Epithelial cell of esophagus (primary cell): ENCODE measurements at regions not wholly inside any gene's neighbourhood (a gene's known extent, or its start where the extent isn't known, plus 50 kb on each side); places are given as distances from the start of the nearest gene placed in this dataset.

Source experiments
- DNase-seq: peaks from one replicate; pipeline ENCODE4 v3.0.0; 2010; ENCODE audit warnings: low read depth
- H3K4me3 ChIP-seq: 2 replicates; pipeline ENCODE4 v1.5.1; 2011; ENCODE audit warnings: mild to moderate bottlenecking, low read length, control low read depth
- TF ChIP-seq, protein P1 (sequence below): IDR thresholded peaks from 2 replicates; pipeline ENCODE4 v1.5.1; 2011; ENCODE audit warnings: low read depth, mild to moderate bottlenecking, low read length, control low read depth, inconsistent platforms; ENCODE audit not compliant: insufficient read depth; ENCODE audit errors: missing control alignments

DNA sequence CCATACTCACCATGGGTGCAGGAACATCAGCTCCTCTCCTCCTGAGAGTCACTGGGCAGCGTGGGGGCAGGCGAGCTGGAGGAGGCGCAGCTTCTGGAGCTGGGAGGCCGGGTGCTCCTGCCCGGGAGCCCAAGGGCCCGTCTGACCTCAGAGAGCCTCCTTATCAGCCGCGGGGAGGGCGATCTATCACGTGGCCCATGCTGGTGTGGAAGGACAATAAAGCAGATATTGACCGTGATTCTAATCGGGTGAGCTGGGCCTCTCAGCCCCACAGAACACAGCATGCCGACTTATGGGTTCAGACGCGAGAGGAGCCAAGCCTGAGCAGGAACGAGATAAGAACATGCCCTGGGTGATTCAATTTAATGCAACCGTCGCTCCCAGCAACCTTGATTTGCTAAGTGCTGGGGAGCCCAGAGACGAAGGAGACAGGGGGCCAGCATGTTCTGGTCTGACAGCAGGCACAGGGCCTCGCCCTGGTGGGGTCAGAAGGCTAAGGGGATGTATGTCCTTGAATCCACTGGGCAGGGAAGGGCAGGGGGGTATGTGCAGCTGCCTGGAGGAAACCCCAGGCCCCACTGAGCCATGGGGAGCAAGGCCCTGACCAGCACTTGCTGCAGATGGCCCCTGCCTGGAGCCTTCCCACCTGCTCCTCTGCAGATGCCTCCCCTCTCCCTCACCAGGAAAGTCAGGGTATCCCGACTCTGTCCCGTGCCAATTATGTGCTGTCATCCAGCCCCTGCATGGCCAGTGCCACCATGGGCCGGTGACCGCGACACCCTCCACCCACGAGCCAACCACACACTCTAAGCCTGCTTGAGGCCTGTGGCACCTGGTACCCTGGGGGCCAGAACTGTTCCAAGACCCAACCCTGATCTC lies 95.3 kb upstream of the RET start:
- DNase-seq: no peak
- H3K4me3 ChIP-seq: no peak overlapping the region
- TF ChIP-seq, protein P1, sequence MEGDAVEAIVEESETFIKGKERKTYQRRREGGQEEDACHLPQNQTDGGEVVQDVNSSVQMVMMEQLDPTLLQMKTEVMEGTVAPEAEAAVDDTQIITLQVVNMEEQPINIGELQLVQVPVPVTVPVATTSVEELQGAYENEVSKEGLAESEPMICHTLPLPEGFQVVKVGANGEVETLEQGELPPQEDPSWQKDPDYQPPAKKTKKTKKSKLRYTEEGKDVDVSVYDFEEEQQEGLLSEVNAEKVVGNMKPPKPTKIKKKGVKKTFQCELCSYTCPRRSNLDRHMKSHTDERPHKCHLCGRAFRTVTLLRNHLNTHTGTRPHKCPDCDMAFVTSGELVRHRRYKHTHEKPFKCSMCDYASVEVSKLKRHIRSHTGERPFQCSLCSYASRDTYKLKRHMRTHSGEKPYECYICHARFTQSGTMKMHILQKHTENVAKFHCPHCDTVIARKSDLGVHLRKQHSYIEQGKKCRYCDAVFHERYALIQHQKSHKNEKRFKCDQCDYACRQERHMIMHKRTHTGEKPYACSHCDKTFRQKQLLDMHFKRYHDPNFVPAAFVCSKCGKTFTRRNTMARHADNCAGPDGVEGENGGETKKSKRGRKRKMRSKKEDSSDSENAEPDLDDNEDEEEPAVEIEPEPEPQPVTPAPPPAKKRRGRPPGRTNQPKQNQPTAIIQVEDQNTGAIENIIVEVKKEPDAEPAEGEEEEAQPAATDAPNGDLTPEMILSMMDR: no peak

DNA sequence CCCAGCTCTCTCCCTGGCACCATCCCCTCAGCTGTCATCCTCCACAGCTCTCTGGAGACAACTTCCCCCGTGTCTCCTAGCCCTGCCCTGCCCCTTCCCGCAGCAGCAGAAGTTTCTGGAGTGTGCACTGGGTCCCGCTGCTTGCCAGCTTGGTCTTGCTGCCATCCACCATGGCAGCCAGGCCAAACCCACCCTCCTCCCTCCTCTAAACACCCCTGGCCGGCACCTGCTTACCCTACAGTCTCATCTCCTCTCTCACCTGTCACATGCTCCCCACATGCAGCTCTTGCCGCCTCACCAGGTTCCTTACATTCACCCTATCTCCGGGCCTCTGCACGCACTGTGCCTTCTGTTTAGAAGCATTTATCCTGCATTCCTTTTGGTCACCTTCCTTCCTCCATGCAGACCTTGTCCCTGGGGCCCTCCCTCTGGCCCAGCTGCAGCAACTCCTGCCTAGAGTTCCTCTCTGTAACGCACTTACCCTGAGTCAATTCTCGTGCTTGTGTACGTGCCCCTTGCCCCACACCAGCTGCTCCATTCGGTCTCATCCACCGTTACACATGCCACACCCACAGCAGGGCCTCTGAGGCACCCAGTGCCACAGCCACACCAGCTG lies 93.9 kb upstream of the RET start:
- no peak for DNase-seq
- H3K4me3 ChIP-seq: no peak overlapping the region
- TF ChIP-seq, protein P1: no peak

DNA sequence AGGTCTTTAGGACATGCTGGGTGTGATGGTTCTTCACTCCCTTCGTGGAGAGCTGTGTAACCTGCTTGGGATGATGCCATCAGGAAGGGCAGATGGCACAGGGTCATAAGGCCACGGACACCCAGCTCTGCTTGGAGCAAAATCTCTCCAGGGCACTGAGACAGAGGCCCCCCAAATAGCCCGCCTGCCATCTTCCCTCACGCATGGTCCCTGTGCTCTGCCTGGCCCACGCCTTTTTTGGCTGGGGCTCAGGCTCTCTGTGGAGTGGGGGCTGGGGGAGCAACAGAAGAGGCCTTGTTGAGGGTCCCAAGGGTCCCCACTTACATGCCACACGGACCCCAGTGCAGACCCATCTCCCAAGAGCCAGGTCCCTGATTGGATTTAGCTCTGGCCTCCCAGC lies 93.3 kb upstream of the RET start:
- H3K4me3 ChIP-seq: no peak overlapping the region
- DNase-seq: no peak
- TF ChIP-seq, protein P1: no peak

DNA sequence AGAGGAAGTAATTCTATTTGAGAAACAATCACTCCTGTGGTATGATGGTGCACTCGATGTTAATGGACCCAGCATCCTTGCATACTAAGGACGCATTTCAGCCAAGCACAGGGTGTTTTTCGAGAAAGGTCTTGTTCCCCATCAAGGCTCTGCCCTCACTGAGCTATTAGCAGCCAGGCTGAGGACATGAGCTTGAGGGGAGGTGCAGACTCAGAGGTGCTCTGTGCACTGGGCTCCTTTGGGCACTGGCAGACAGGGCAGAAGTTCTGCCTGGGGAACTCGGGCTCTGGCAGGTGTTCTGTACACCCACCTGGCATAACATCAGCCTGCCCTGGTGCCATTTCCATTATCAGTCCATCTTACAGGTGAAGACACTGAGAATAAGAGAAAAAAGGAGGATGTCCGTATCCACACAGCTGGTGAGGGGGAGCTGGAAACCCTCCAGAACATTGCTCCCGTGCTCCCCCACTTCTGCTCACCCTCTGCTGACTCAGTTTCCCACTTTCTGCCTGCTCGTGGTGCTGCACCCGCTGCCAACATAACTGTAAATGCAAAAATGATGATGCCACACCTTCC lies 92.7 kb upstream of the RET start:
- TF ChIP-seq, protein P1: no peak
- DNase-seq: no peak

DNA sequence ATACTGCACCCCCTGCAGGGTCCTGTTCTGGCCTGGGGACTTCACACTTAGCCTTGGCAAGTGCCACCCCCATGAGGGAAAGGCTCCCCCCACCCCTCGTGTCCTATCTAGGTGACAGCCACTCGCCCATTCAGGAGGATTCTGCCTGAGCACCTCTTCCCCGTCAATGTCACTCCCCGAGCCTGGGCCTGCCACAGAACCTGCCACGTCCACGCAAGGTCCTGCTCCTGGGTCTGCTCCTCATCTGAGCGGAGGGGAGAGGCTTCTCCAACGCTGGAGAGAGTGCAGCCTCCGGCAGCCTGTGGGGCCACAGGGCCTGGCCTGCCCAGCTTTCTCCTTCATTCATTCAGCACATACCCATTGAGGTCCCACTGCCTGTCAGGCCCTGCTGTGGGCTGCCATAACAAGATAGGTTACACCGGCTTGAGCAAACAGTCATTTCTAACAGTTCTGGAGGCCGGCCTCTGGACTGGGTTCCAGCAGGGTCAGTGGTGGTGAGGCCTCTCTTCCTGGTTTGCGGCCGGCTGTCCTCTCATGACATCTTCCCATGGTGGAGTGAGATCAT lies 92.0 kb upstream of the RET start:
- no peak for DNase-seq
- TF ChIP-seq, protein P1: no peak
- H3K4me3 ChIP-seq: no peak overlapping the region

More for the DNA sequence above, 92.7 kb upstream of the RET start:
- no peak overlapping the region for H3K4me3 ChIP-seq

DNA sequence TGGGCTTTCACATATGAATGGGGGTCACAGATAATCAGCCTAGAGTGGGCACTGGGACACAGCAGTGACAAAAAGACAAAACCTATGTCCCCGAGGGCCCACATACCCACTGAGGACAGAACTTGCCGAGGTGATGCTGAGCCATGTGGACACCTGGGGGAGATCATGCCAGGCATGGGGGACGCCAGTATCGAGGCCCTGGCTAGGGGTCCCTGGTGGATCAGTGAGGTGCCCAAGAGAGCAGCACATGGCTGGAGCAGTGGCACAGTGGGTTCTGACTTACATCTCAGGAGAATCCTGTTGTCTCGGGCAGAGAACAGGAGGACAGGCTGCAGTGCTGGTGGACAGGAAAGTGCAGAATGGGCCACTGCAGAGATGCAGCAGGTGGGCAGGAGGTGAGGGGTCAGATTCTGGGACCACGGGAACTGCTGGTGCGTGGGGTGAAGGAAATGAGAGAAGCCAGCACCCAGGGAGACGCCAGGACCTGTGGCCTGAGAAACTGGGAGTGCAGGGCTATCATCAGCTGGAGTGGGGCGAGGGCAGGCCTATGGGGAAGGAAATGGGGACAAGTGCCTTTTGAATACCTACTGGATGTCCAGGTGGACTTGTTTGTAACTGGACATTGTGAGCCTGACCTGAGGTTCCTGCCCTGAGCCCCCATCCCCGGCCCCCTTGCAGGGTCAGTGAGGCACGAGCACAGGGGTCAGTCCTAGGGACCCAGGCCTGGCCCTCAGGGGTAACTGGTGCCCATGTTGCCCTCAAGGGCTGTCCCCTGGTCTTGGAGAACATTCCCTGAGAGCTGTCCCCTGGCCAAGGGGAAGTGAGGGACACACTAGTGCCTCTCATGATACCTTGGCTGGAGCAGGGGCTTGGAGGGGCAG lies 91.2 kb upstream of the RET start:
- no peak for DNase-seq
- H3K4me3 ChIP-seq: no peak overlapping the region
- TF ChIP-seq, protein P1: no peak
